22Rv1 (cell line): ENCODE measurements at regions not wholly inside any gene's neighbourhood (a gene's known extent, or its start where the extent isn't known, plus 50 kb on each side); places are given as distances from the start of the nearest gene placed in this dataset.
"Not testable (repeated sequence)": the region's sequence is repeated elsewhere in the genome, so short reads cannot be mapped to it uniquely, and the experiment has no call there.

ENCODE experiments used
- H3K27ac ChIP-seq: fragments of 450-650 bp; 2 replicates; pipeline ENCODE4 v1.5.1; 2017
- CTCF ChIP-seq: fragments of 450-650 bp; IDR thresholded peaks from 2 replicates; pipeline ENCODE4 v1.5.1; 2017; ENCODE audit warnings: mild to moderate bottlenecking
- ZFX ChIP-seq: fragments of 450-650 bp; IDR thresholded peaks from 2 replicates; pipeline ENCODE4 v1.6.1; 2017; ENCODE audit warnings: antibody characterized with exemption, borderline replicate concordance

DNA sequence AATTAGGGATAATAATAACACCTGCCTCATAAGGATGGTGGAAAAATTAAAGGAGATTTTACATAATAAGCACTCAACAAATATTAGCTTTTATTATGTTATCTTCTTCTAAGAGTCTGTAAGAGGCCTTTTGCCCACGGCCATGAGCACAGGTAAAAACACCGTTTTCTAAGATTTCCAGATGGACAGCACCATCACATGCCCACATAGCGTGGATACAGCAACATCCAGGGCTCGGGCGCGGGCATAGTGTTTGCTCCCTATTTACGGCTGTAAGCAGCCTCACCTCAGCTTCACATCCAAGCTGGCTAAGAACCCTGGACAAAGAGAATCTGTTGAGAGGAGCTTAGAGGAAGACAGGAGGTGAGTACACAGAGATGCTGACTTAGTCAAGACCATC lies 216.4 kb upstream of the IRF2BP2 start:
- TF ChIP-seq CTCF (no peak), ZFX (no peak)
- no peak overlapping the region for H3K27ac ChIP-seq

DNA sequence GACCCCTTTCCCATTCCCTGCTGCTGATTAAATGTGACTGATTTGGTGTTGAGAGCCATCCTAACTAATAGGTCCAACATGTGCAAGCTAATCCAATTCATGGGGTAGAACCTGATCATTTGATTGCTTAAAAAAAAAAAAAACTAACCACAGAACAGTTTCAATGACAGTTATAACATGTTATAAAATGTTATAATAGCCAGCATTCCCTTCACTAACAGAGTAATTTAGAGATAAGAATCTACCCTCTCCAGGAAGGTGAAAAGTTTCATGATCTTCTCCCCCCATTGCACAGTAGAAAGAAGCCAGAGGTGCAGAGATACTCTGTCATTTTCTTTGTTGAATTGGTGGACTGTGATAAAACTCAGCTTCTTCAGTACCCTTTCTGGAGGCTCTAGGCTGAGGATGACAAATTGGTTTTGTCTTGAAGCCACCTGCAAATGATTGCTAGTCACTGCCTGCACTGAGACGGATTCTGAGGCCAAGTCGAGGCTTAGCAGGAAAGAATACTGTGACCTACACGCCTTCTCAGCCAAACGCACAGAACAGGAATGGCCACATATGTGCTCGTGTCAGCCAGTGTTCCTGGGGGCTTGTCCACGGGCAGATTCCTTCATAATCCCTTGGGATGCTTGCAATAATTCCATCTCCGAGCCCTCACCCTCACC lies 215.7 kb upstream of the IRF2BP2 start:
- TF ChIP-seq ZFX (no peak), CTCF (no peak)
- no peak overlapping the region for H3K27ac ChIP-seq

DNA sequence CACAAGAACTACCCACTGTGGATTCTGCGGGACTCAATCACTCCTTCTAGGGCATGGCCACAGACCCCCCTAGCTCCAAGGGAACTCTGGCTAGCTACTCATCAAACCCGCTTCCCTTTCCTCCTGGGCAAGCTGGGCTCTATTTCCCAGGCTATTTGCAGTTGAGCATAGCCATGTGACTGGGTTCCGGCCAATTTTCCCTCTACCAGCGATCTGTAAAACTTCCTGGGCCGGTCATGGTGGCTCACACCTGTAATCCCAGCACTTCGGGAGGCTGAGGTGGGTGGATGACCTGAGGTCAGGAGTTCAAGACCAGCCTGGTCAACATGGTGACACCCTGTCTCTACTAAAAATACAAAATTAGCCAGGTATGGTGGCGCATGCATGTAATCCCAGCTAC lies 214.9 kb upstream of the IRF2BP2 start:
- not testable (repeated sequence) for H3K27ac ChIP-seq

- H3K27ac ChIP-seq, result no peak overlapping the region
- TF ChIP-seq CTCF, result no peak
- TF ChIP-seq ZFX, result no peak
These were observed 213.5 kb upstream of the IRF2BP2 start for GRCh38 chr1:234823191-234824176.

DNA sequence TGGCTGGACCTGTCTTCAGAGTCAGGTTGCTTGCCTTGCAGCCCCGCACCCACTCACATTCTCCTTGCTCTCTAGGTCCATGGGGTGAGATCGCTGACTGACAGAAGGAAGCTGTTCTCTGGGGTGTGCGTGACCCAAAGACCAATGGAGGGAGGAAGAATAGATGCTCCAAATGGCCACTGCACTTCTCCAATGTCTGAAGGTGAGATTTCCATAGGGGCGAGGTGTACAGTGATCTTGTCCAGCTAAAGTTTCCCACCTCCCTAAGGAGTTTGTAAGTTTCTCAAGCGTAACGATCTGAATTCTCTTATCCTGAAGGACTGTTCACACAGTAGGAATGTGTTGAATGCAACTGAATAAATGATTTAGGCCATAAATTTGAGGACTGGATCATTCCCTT lies 211.9 kb upstream of the IRF2BP2 start:
- TF ChIP-seq ZFX (no peak), CTCF (no peak)
- H3K27ac ChIP-seq, result no peak overlapping the region

DNA sequence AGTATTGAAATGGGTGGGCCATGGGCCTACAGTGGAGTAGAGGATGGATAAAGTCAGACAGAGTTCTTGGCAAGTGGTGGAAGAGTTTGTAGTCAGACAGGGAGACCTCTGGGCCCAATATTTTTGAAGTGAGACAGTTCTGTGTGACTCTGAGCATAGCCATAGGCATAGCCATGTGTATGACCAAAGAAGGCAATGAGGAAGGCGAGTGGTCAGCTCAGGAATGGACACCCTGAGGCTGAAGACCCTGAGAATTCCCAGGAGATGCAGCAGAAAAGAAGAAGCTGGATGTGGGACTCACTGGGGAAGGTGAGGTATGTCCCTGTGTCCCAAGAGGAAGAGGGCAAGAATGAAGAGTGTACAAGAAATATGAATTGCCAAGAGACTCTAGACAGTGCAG lies 210.6 kb upstream of the IRF2BP2 start:
- no peak overlapping the region for H3K27ac ChIP-seq
- TF ChIP-seq ZFX, result no peak
- no peak for TF ChIP-seq CTCF

DNA sequence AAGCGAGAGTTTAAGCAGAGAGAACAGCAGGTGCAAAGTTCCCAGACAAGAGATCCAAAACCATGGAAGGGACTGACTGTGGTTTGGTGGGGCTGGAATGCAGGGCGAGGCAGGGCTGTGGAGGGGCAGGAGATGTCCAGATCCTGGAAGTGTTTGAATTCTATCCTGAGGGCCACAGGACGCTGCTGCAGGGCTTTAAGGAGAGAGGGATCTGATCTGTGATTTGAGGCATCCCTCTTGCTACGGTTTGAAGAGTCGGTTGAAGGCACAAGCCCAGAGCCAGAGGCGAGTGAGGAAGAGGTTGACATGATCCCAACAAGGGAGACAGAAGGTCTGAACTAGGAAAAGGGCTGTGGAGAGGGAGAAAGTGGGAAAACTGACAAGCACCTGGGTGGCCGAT lies 209.9 kb upstream of the IRF2BP2 start:
- H3K27ac ChIP-seq, result not testable (repeated sequence)

DNA sequence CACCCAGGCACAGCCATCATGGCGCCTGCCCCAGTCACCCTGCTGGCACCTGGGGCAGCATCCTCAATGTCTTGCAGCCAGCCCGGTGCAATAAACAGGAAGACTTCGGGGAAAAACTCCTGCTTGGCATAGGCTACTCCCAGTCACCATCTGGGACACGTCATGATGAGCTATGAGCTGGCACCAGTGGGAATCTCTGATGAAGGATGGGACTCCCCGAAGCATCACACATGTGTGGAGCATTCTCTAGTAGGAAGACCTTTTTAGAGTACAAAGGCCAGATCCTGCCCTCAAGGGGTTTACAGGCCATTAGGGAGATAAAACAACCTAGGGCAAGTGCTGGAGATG lies 208.0 kb upstream of the IRF2BP2 start:
- peak overlapping the region; percentile 91 for H3K27ac ChIP-seq

GRCh38 chr1:234817313-234818039 lies 207.5 kb upstream of the IRF2BP2 start:
- H3K27ac ChIP-seq, result peak overlapping the region; percentile 91

DNA sequence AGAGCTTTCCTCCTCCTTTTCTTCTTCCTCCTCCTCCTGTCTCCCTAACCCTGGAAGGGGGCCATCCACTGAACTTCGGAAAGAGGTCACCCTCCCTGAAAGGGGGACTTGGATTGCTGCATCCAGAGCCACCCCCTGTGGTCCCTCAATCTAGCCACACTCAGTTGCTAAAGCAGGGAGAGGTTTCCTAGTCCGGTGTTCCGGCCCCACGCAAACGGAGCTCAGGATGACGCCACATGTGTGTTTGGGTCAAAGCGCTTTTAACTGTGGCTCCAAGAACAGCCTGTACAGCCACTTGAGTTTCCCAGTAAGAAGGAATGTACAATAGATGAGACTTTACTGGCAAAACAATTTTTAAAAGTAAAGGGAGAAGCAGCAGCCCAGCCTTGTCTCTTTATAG lies 206.9 kb upstream of the IRF2BP2 start:
- peak overlapping the region; percentile 91 for H3K27ac ChIP-seq

DNA sequence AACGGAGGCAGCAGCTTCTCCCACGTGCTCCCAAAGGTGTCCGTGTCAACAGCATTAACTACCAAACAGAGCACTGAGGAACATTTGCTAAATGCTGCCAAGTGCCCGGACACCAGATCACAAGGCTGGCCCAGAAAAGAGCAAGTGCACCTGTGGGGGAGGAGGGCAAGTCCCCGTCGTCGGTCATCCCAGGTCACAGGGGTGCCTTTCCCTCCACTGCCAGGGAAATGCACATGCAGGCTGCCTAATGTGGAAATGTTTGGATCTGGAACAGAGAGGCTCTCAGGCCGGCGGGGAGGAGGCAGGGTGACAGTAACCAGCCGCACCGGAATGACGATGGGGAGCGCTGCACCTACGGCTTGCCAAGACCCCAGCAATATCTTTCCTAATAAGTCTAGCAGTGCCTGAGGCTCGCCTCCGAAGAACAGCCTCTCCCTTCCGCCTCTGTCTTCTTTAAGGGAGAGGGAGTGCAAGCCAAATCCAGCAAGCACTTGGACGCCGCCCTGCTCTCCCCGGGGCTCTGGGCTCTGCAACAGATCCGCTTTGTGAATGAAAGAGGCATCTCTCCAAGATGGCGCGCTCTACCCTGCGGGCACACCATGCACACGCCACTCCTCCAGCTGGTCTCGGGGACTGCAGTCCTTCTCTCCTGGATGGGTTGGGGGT lies 206.3 kb upstream of the IRF2BP2 start:
- peak overlapping the region; percentile 91 for H3K27ac ChIP-seq

DNA sequence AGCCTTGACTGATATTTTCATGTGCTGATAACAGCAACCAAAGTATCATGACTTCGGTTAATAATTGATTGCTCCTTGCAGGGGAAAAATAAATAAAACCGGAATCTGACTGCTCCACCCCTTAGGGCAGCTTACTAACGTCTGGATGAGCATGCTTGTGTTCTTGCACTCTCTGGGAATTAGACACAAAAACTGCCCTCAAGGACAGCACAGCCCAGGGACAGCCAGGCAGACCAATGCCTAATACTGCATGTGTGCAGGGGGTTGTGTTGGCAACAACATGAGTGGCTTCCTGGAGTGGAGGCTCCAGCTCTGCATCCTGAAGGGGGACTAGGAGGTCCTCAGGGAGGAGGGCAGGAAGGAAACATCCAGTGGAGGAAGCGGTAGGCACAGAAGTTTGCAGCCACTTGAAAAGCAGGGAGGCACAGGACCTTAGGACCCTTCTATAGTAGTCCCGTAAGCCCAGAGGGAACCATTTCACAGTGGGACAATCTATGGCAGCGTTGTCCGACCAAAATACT lies 205.4 kb upstream of the IRF2BP2 start:
- H3K27ac ChIP-seq, result peak overlapping the region; percentile 83

DNA sequence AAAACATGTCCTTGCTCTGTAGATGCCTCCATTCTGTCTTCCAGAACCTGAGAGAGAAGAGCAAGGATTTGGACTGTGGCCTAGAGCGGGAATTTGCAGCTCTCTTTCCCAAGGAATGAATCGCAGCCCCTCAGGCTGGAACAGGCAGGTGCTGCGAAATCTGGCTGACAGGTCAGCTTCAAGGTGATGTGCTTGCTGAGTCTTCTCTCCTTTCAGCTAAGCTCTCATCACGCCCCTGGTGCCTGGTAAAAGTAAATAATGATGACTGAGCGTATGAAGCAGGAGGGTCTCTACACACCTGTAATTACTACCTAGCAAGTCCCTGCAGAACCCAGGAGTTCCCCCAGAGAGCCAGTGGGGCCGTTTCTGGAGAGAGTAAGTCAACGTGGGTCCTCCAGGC lies 204.3 kb upstream of the IRF2BP2 start:
- not testable (repeated sequence) for H3K27ac ChIP-seq
